ENCODE measurements at regions not wholly inside any gene's neighbourhood (a gene's known extent, or its start where the extent isn't known, plus 50 kb on each side); places are given as distances from the start of the nearest gene placed in this dataset.

DNA sequence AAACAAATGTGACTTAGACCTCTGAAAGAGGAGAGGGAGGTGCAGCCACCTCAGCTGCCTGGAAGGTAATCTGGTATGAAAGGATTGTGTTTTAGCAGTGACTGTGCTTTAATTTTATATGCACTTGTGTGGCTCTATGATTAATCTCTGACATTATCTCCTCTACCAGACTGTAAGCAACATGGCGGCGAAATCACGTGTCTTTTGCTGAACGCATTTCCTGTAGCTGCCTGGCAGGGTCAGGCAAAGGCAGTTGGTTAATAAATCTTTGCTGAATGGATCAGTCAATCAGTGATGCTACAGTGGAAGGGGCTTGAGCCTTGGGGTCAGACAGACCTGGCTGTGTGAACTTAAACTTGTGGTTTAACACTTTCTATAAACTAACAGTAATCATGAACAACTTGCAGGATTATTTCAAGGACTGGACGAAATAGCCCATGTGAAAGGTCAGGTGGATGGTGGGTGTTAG, 96.9 kb downstream of the ADSS2 start (continued):
- no peak for TF ChIP-seq USF1 (IDR thresholded peaks at IDR 0.05; ENCODE audit: borderline replicate concordance, extremely low read length, insufficient read depth, low read depth, low read length)
- TF ChIP-seq, protein P1, sequence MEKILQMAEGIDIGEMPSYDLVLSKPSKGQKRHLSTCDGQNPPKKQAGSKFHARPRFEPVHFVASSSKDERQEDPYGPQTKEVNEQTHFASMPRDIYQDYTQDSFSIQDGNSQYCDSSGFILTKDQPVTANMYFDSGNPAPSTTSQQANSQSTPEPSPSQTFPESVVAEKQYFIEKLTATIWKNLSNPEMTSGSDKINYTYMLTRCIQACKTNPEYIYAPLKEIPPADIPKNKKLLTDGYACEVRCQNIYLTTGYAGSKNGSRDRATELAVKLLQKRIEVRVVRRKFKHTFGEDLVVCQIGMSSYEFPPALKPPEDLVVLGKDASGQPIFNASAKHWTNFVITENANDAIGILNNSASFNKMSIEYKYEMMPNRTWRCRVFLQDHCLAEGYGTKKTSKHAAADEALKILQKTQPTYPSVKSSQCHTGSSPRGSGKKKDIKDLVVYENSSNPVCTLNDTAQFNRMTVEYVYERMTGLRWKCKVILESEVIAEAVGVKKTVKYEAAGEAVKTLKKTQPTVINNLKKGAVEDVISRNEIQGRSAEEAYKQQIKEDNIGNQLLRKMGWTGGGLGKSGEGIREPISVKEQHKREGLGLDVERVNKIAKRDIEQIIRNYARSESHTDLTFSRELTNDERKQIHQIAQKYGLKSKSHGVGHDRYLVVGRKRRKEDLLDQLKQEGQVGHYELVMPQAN (conservative IDR thresholded peaks at IDR 0.05), result no peak
- no peak for TF ChIP-seq ZNF24 (IDR thresholded peaks at IDR 0.05)
- TF ChIP-seq E2F4 (IDR thresholded peaks at IDR 0.05; ENCODE audit: low read depth, low read length), result no peak

- ChIA-PET SMC1A (ENCODE audit: uncharacterized antibody, unreplicated experiment) (no interaction called here), CTCF (no interaction called here), POLR2A (no interaction called here), RAD21 (ENCODE audit: unreplicated experiment) (no interaction called here)
- no peak overlapping the region for H3K4me2 ChIP-seq (ENCODE audit: control insufficient read depth, insufficient read depth)
- 100% methylated on average over 1 of the region's 1 CpG for WGBS (ENCODE audit: insufficient coverage, insufficient replicate concordance, low lambda C conversion rate, missing lambda C conversion rate)
- no peak overlapping the region for H3K27ac ChIP-seq (ENCODE audit: control insufficient read depth, insufficient read depth)
- no peaks in the 10 kb centered on the region; the same call in 1 of the 3 replicates for H3K9me3 ChIP-seq (replicated peaks; ENCODE audit: control insufficient read depth, insufficient read depth, low read length)
- DNase-seq (ENCODE audit: low read depth, low spot score) (no peak), ATAC-seq (no peak), FAIRE-seq (no peak)
- peaks cover 19% of the 10 kb centered on the region for H3K4me1 ChIP-seq (ENCODE audit: control insufficient read depth, insufficient read depth, low read length)
- no peak overlapping the region for H2AFZ ChIP-seq (ENCODE audit: control insufficient read depth, low read depth, low read length)
- no peaks in the 10 kb centered on the region for H3K36me3 ChIP-seq (ENCODE audit: control insufficient read depth in 2 of 2, insufficient read depth in 2 of 2, low read length in 1 of 2)
- H3K79me2 ChIP-seq (ENCODE audit: control insufficient read depth, insufficient read depth, low read length), result no peaks in the 10 kb centered on the region
- H4K20me1 ChIP-seq (ENCODE audit: control insufficient read depth, insufficient read depth), result no peaks in the 10 kb centered on the region
- no peak for TF ChIP-seq ZNF274 (IDR thresholded peaks at IDR 0.05; ENCODE audit: insufficient read depth, insufficient read length)
- intact Hi-C loops (cut with micrococcal nuclease; ENCODE audit: unreplicated experiment), result no loop called here
- no TSS peak for BruUV-seq (replicated peaks)
- no peak overlapping the region for H3K4me3 ChIP-seq
- H3K27me3 ChIP-seq (replicated peaks in 1 of 2; ENCODE audit: control insufficient read depth in 2 of 2, insufficient read depth in 2 of 2, low read length in 1 of 2), result no peaks in the 10 kb centered on the region
- H3K9ac ChIP-seq (ENCODE audit: control insufficient read depth, insufficient read depth, low read length), result no peak overlapping the region
- in situ Hi-C loops (cut with MboI), result no loop called here
These were observed 95.3 kb downstream of the ADSS2 start for GRCh38 chr1:244356376-244356775.
